OCI-LY1 (cell line): ENCODE measurements at regions not wholly inside any gene's neighbourhood (a gene's known extent, or its start where the extent isn't known, plus 50 kb on each side); places are given as distances from the start of the nearest gene placed in this dataset.

Experiments used
- CTCF ChIP-seq: fragments of 200-600 bp; sonication (generic), shearing (Covaris generic); IDR thresholded peaks from 2 replicates; pipeline ENCODE4 v1.5.1; 2017; ENCODE audit warnings: mild to moderate bottlenecking, antibody characterized with exemption, low read length, moderate library complexity, mixed read lengths
- EZH2 ChIP-seq: fragments of 200-600 bp; sonication (generic), shearing (Covaris generic); IDR thresholded peaks from 2 replicates; pipeline ENCODE4 v1.8.0; 2017; ENCODE audit warnings: borderline replicate concordance, mixed run types, mild to moderate bottlenecking, antibody characterized with exemption, low read length, moderate library complexity, mixed read lengths

DNA sequence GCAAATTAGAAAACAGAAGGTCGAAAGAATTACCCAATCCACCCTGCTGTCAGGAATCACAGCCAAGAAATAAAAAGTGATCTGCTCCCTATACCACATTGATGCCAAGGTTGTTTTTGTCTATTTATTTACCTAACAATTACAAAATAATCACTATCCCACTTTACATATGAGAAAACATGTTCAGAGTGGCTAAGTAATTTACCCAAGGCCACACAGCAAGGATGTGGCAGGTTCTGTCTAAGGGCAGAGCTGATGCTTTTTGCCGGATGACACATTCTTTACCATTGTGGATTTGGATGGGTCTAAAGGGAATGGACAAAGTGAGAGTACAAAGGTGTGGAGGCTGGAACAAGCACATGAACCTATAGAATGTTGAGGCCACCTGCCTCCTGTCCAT lies 460.7 kb downstream of the INSC start:
- TF ChIP-seq CTCF: no peak
- TF ChIP-seq EZH2: no peak
